ENCODE measurements at regions not wholly inside any gene's neighbourhood (a gene's known extent, or its start where the extent isn't known, plus 50 kb on each side); places are given as distances from the start of the nearest gene placed in this dataset.

GRCh38 chr20:48166082-48166835 lies 381.0 kb upstream of the SULF2 start:
- ATAC-seq (no peak), DNase-seq (no peak)
- intact Hi-C loops (cut with DNase I) = no loop called here

GRCh38 chr20:48165401-48165685 lies 380.1 kb upstream of the SULF2 start:
- intact Hi-C loops (cut with DNase I) = no loop called here
- ATAC-seq (no peak), DNase-seq (no peak)

- intact Hi-C loops (cut with DNase I) = no loop called here
- DNase-seq = no peak
- no peak for ATAC-seq
Observed at GRCh38 chr20:48164566-48165400, 379.5 kb upstream of the SULF2 start.

- ATAC-seq = no peak
- no peak for DNase-seq
- intact Hi-C loops (cut with DNase I) = no loop called here
Observed at GRCh38 chr20:48164034-48164433, 378.8 kb upstream of the SULF2 start.

- intact Hi-C loops (cut with DNase I) = no loop called here
- ATAC-seq (no peak), DNase-seq (no peak)
Observed at GRCh38 chr20:48163505-48163904, 378.2 kb upstream of the SULF2 start.

GRCh38 chr20:48162621-48163020 lies 377.3 kb upstream of the SULF2 start:
- no peak for ATAC-seq
- intact Hi-C loops (cut with DNase I) = no loop called here
- no peak for DNase-seq

- DNase-seq (no peak), ATAC-seq (no peak)
- intact Hi-C loops (cut with DNase I) = no loop called here
Observed at GRCh38 chr20:48159145-48160008, 374.1 kb upstream of the SULF2 start.

- ATAC-seq = no peak
Observed at GRCh38 chr20:48158014-48158413, 372.7 kb upstream of the SULF2 start.

GRCh38 chr20:48156951-48157700 lies 371.8 kb upstream of the SULF2 start:
- intact Hi-C loops (cut with DNase I) = no loop called here
- no peak for DNase-seq
- ATAC-seq = no peak

More at GRCh38 chr20:48158014-48158413, 372.7 kb upstream of the SULF2 start:
- intact Hi-C loops (cut with DNase I) = no loop called here
- DNase-seq = no peak

GRCh38 chr20:48156521-48156920 lies 371.2 kb upstream of the SULF2 start:
- intact Hi-C loops (cut with DNase I) = no loop called here
- ATAC-seq (no peak), DNase-seq (no peak)

GRCh38 chr20:48155268-48155667 lies 370.0 kb upstream of the SULF2 start:
- no peak for DNase-seq
- intact Hi-C loops (cut with DNase I) = no loop called here
- ATAC-seq = no peak

- DNase-seq (no peak), ATAC-seq (no peak)
- intact Hi-C loops (cut with DNase I) = no loop called here
Observed at GRCh38 chr20:48154040-48154765, 368.9 kb upstream of the SULF2 start.

GRCh38 chr20:48153523-48153922 lies 368.2 kb upstream of the SULF2 start:
- DNase-seq (no peak), ATAC-seq (no peak)
- intact Hi-C loops (cut with DNase I) = no loop called here

GRCh38 chr20:48153103-48153502 lies 367.8 kb upstream of the SULF2 start:
- intact Hi-C loops (cut with DNase I) = no loop called here
- ATAC-seq = no peak
- no peak for DNase-seq

- DNase-seq = no peak
- ATAC-seq = no peak
- intact Hi-C loops (cut with DNase I) = no loop called here
Observed at GRCh38 chr20:48150568-48150967, 365.3 kb upstream of the SULF2 start.

GRCh38 chr20:48149902-48150301 lies 364.6 kb upstream of the SULF2 start:
- DNase-seq = no peak
- intact Hi-C loops (cut with DNase I) = no loop called here
- no peak for ATAC-seq

GRCh38 chr20:48148916-48149672 lies 363.8 kb upstream of the SULF2 start:
- intact Hi-C loops (cut with DNase I) = no loop called here
- DNase-seq (no peak), ATAC-seq (no peak)

GRCh38 chr20:48148020-48148419 lies 362.7 kb upstream of the SULF2 start:
- intact Hi-C loops (cut with DNase I) = no loop called here
- DNase-seq (no peak), ATAC-seq (no peak)

Data from left cardiac atrium (tissue), 4 donors.